ENCODE measurements at regions not wholly inside any gene's neighbourhood (a gene's known extent, or its start where the extent isn't known, plus 50 kb on each side); places are given as distances from the start of the nearest gene placed in this dataset.

GRCh38 chr5:93800988-93801811 is 59.8 kb upstream of the POU5F2 start:
- ATAC-seq: peak; percentile 79
- TF ChIP-seq ARNTL (CRISPR knock-in tag; IDR thresholded peaks at IDR 0.05; ENCODE audit: borderline replicate concordance, low read depth) (no peak), ZFP30 (CRISPR knock-in tag; IDR thresholded peaks at IDR 0.05) (no peak), TSHZ2 (CRISPR knock-in tag; IDR thresholded peaks at IDR 0.05) (no peak), PATZ1 (CRISPR knock-in tag; IDR thresholded peaks at IDR 0.05; ENCODE audit: borderline replicate concordance) (no peak), TCF4 (CRISPR knock-in tag; IDR thresholded peaks at IDR 0.05; ENCODE audit: borderline replicate concordance) (no peak)

GRCh38 chr5:93794954-93795353 is 53.6 kb upstream of the POU5F2 start:
- TF ChIP-seq ZC3H10 (CRISPR knock-in tag; IDR thresholded peaks at IDR 0.05): no peak
- TF ChIP-seq ESRRG (CRISPR knock-in tag; IDR thresholded peaks at IDR 0.05): no peak
- no peak for TF ChIP-seq ZFP3 (CRISPR knock-in tag; IDR thresholded peaks at IDR 0.05)
- no peak for TF ChIP-seq TCF4 (CRISPR knock-in tag; IDR thresholded peaks at IDR 0.05; ENCODE audit: borderline replicate concordance)
- TF ChIP-seq ZFP30 (CRISPR knock-in tag; IDR thresholded peaks at IDR 0.05): no peak
- TF ChIP-seq ISL1 (CRISPR knock-in tag; IDR thresholded peaks at IDR 0.05): no peak
- no peak for TF ChIP-seq TOX (CRISPR knock-in tag; IDR thresholded peaks at IDR 0.05; ENCODE audit: borderline replicate concordance)
- no peak for TF ChIP-seq ZNF565 (CRISPR knock-in tag; conservative IDR thresholded peaks at IDR 0.05; ENCODE audit: low read depth)
- TF ChIP-seq SNAI2 (CRISPR knock-in tag; IDR thresholded peaks at IDR 0.05): no peak
- TF ChIP-seq CSDC2 (CRISPR knock-in tag; IDR thresholded peaks at IDR 0.05): no peak
- TF ChIP-seq PATZ1 (CRISPR knock-in tag; IDR thresholded peaks at IDR 0.05; ENCODE audit: borderline replicate concordance): no peak
- no peak for TF ChIP-seq RARB (CRISPR knock-in tag; IDR thresholded peaks at IDR 0.05)
- no peak for ATAC-seq

GRCh38 chr5:93793159-93793781 is 51.9 kb upstream of the POU5F2 start:
- TF ChIP-seq ZC3H10 (CRISPR knock-in tag; IDR thresholded peaks at IDR 0.05): no peak
- no peak for ATAC-seq

- ATAC-seq: no peak
- no peak for TF ChIP-seq CSRNP3 (CRISPR knock-in tag; IDR thresholded peaks at IDR 0.05)
- no peak for TF ChIP-seq PPARA (CRISPR knock-in tag; IDR thresholded peaks at IDR 0.05; ENCODE audit: borderline replicate concordance)
- no peak for TF ChIP-seq ZC3H10 (CRISPR knock-in tag; IDR thresholded peaks at IDR 0.05)
- no peak for TF ChIP-seq CSDC2 (CRISPR knock-in tag; IDR thresholded peaks at IDR 0.05)
- TF ChIP-seq BACH2 (CRISPR knock-in tag; IDR thresholded peaks at IDR 0.05; ENCODE audit: borderline replicate concordance): no peak
- TF ChIP-seq ARNTL (CRISPR knock-in tag; IDR thresholded peaks at IDR 0.05; ENCODE audit: borderline replicate concordance, low read depth): no peak
- TF ChIP-seq CREB5 (CRISPR knock-in tag; IDR thresholded peaks at IDR 0.05; ENCODE audit: low read depth): no peak
- TF ChIP-seq OSR1 (CRISPR knock-in tag; IDR thresholded peaks at IDR 0.05): no peak
- TF ChIP-seq ZFP30 (CRISPR knock-in tag; IDR thresholded peaks at IDR 0.05): no peak
- no peak for TF ChIP-seq RARB (CRISPR knock-in tag; IDR thresholded peaks at IDR 0.05)
- no peak for TF ChIP-seq TSHZ2 (CRISPR knock-in tag; IDR thresholded peaks at IDR 0.05)
- no peak for TF ChIP-seq TCF4 (CRISPR knock-in tag; IDR thresholded peaks at IDR 0.05; ENCODE audit: borderline replicate concordance)
- TF ChIP-seq ZFP3 (CRISPR knock-in tag; IDR thresholded peaks at IDR 0.05): no peak
- no peak for TF ChIP-seq ISL1 (CRISPR knock-in tag; IDR thresholded peaks at IDR 0.05)
- no peak for TF ChIP-seq ESRRG (CRISPR knock-in tag; IDR thresholded peaks at IDR 0.05)
- no peak for TF ChIP-seq ZNF8 (CRISPR knock-in tag; IDR thresholded peaks at IDR 0.05)
- no peak for TF ChIP-seq GLIS3 (CRISPR knock-in tag; IDR thresholded peaks at IDR 0.05)
Measured at GRCh38 chr5:93791518-93791972, 50.1 kb upstream of the POU5F2 start.
